AG09319 (cell line): ENCODE measurements at regions not wholly inside any gene's neighbourhood (a gene's known extent, or its start where the extent isn't known, plus 50 kb on each side); places are given as distances from the start of the nearest gene placed in this dataset.

Source experiments
- DNase-seq: peaks from one replicate; pipeline ENCODE4 v3.0.0-alpha.2; 2010; ENCODE audit warnings: low read depth; ENCODE audit errors: extremely low read depth
- TF ChIP-seq, protein P1 (sequence below): IDR thresholded peaks from 2 replicates; pipeline ENCODE4 v1.5.1; 2011; ENCODE audit warnings: low read depth, mild to moderate bottlenecking, inconsistent platforms, low read length, moderate library complexity

- DNase-seq = no peak
- TF ChIP-seq, protein P1, sequence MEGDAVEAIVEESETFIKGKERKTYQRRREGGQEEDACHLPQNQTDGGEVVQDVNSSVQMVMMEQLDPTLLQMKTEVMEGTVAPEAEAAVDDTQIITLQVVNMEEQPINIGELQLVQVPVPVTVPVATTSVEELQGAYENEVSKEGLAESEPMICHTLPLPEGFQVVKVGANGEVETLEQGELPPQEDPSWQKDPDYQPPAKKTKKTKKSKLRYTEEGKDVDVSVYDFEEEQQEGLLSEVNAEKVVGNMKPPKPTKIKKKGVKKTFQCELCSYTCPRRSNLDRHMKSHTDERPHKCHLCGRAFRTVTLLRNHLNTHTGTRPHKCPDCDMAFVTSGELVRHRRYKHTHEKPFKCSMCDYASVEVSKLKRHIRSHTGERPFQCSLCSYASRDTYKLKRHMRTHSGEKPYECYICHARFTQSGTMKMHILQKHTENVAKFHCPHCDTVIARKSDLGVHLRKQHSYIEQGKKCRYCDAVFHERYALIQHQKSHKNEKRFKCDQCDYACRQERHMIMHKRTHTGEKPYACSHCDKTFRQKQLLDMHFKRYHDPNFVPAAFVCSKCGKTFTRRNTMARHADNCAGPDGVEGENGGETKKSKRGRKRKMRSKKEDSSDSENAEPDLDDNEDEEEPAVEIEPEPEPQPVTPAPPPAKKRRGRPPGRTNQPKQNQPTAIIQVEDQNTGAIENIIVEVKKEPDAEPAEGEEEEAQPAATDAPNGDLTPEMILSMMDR = no peak
Measured at GRCh38 chr7:142539901-142540300, 209.4 kb upstream of the PRSS1 start.

- DNase-seq = no peak
- TF ChIP-seq, protein P1 = no peak
Measured at GRCh38 chr7:142537760-142538159, 211.5 kb upstream of the PRSS1 start.

DNA sequence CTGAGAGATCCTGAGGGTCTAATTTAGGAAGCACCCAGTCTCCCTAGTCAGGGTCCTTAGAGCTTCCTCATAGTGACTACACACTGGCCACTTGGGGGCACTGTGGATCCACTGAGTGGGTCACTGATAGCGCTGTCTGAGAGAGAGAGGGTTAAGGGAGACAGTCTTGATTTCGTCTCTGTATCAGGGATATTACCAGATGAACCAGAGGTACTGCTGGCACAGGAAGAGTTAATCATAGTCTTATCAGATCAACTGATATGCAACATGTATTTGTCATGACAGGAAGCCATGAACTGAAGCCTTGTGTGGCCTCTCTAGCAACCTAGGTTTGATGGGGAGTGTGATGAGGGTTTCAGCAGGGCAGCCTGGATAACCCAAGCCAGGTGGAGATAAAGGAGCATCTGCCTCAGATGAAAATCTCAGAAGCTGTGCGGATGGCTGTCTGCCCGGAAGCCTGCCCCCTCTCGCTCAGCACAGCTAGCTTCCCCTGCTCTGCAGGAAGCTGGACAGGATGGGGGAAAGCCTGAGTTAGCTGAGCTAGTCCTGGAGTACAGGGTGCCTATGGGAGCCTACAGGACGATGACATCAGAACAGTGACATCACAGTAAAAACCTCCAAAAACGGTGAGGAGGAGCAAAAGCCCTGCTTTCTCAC lies 214.0 kb upstream of the PRSS1 start:
- DNase-seq = peak; percentile 69
- TF ChIP-seq, protein P1 = peak; percentile 94

- TF ChIP-seq, protein P1 = no peak
- no peak for DNase-seq
Measured at GRCh38 chr7:142534726-142535122, 214.5 kb upstream of the PRSS1 start.

DNA sequence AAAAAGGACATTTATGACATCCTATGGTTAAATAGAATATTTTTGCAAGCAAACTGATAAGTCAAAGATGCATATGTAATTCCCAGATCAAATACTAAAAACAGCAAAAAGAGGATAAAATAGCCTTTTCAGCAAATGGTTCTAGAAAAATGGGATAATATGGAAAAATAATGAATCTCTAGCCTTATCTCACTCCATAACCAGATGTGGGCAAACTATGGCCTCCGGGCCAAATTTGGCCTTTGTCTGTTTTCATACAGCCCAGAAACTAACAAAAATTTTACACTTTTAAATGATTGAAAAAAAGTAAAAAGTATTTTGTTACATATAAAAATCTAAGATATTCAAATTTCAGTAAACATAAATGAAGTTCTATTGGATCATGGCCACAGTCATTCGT lies 215.4 kb upstream of the PRSS1 start:
- TF ChIP-seq, protein P1 = no peak
- DNase-seq = no peak

DNA sequence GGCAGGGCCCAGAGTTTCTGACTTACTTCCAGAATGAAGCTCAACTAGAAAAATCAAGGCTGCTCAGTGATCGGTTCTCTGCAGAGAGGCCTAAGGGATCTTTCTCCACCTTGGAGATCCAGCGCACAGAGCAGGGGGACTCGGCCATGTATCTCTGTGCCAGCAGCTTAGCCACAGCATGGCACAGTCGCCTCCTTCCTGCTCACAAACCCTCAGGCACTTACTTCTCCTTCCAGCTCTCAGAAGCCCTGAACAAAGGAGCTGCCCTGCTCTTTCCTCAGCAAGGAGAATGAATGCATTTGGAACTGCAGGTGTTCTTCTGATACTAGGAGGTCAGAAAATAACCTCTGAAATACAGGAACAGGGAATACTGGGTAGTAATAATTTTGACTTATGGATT lies 219.7 kb upstream of the PRSS1 start:
- TF ChIP-seq, protein P1 = no peak
- DNase-seq = no peak

GRCh38 chr7:142528608-142529408 lies 220.5 kb upstream of the PRSS1 start:
- no peak for DNase-seq
- TF ChIP-seq, protein P1 = no peak
